Bone marrow (tissue), 2 donors: ENCODE measurements at regions not wholly inside any gene's neighbourhood (a gene's known extent, or its start where the extent isn't known, plus 50 kb on each side); places are given as distances from the start of the nearest gene placed in this dataset.
"Not testable (repeated sequence)": the region's sequence is repeated elsewhere in the genome, so short reads cannot be mapped to it uniquely, and the experiment has no call there.

Experiments used
- DNase-seq, 2 donors: peaks; one replicate each; lab custom pipeline; 2025; lab: John Stamatoyannopoulos, UW

DNA sequence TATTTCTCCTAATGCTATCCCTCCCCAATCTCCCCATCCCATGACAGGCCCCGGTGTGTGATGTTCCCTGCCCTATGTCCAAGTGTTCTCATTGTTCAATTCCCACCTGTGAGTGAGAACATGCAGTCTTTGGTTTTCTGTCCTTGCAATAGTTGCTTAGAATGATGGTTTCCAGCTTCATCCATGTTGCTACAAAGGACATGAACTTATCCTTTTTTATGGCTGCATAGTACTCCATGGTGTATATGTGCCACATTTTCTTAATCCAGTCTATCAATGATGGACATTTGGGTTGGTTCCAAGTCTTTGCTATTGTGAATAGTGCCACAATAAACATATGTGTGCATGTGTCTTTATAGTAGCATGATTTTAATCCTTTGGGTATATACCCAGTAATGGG lies 51.3 kb upstream of the RIOK2 start:
- not testable (repeated sequence) for DNase-seq

DNA sequence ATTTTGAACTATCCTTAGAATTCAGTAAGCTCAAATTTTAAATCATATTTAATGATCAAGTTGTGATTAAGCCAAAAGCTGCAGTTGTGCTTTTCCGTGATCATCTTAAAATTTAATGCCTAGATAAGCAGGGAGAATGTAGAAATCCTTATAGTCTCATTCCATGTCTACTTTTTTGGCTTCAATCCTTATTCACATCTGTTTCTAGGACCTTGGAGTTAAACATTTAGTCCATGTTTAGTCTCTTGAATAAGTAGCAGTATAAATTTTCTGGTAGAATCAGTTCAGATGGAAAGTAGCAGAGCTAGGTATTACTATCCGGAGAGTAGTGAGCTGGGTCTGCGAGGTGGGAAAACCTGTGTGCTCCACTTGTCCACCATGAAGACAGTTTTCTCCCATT lies 59.3 kb upstream of the RIOK2 start:
- no peak for DNase-seq

DNA sequence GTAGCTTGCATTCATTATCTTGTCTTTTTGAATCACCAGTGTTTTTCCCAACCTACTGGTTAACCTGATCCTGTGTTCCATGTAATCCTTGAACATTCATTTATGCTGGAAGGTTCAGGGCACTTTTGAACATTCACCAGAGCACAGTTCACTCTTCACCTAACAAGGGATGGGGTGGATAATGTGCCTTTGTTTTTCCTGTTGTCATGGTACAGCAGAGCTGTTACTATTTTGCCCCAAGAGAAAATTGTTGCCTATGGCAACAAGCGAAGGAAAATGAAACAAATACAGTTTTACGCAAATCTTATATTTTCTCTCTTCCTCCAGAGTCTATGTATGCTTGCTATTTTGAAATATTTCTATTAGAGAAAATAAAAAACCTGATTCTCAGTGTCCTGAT lies 60.3 kb upstream of the RIOK2 start:
- DNase-seq, result no peak

DNA sequence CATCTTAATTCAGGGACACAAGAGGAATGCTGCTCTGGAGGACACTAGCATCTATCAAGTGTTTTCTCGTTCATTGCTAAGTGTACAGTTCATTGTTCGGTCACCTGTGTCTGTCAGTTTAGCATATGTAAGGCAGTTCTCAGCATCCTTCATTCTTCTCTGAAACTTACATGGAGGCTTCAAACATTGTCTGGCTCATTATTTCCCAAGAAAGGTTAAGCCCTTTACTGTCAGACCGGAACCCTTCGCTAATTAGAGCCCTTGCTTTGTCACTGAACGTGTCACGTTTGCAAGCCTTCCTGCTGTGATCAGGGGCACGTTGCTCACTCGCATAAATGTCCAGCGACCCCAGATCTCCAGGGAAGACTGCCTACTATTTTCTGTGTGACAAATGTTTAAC lies 62.3 kb upstream of the RIOK2 start:
- DNase-seq, result no peak

DNA sequence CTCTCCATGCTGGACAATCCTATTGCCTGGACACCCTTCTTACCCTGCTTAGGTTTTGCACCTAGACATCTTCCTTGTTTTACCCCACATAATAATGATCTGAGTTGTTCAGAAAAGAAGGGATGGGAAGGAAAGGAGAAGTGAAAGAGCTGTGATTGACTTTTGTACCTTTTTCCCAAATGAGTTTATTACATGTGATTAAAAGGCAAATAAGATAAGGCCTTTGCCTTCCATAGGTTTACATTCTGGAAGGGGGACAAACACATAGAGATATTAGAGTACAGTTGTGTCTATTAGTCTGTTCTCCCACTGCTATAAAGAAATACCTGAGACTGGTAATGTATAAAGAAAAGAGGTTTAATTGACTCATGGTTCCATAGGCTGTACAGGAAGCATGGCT lies 67.1 kb upstream of the RIOK2 start:
- no peak for DNase-seq

DNA sequence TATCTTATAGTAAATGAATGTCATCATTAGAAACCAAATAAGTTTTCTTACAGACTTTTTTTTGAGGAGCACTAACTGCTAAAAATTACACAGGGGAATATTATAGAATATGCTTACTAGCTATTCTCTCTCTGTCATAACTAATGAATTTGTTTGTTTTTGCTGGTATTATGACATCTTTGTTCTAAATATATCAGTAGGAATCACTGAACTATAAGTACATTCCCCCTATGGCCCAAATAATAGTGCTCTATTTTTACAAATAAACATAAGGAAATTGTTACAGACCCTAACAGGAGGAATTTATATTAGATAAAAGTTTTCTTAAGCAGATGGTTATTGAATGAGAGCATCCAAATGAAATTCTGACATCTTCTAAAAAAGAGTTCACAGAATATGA lies 83.0 kb upstream of the RIOK2 start:
- no peak for DNase-seq

DNA sequence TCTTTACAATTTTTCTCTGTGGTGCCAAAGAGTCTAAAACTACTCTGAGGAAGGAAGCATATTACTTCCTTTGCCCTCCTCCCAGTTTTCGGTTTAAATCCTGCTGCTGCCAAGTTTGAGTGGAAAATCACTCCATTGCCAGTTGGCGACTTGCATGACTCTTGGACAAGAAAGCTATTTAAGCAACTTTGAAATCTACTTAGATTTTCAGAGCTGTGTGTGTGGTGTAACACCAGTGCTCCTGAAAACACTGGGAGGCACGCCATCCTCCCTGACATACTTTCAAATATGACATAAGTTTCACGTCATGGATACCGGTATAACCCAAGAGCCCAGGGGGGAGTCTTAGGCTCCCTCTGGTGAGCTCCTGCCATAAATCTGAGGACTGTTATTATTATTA lies 83.5 kb upstream of the RIOK2 start:
- DNase-seq, result no peak

DNA sequence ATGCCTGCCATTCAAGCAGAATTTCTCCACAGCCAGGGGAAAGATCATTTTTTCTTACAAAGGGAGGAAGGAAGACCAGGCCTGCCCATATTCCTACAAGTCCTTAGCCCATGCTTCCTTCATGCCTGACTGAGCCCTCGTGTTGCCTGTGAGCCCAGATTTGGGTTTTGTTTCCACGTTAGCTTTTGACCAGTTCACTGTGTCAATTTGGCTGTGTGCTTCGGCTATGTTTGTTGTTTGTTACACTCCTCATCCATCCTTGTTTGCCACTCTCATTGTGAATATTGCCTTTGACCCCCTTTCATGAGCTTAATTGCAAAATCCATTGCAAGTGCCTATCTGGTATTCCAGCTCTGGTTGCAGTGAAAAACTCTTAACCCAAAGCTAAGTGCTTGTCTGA lies 84.7 kb upstream of the RIOK2 start:
- DNase-seq, result no peak

DNA sequence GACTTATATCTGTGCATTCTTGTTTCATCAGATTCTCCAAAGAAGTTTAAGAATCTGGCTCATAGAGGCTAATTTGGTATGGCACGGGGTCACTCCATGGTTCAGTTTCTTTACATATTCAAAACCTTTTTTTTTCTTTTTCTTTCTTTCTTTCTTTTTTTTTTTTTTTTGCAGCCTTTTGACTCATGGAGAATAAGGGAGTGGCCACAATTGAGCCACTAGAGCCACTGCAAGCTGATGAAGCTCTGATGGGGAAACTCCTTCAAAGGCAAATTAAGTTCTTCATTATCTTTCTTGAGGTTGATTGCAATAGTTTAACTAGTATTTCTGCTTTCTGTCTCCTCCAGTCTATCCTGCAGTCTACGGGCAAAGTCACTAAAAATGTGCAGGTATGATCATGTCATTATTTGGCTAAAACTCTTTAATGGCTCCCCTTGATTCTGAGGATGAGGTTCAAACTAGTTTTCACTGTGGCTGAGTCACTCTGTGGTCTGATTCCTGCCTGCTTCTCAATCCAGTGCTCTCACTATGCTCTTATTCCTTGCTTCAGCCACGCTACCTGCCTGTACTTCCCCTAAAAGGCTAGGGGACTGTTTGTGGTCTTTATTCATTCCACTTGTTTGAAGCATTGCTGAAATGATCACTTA lies 93.5 kb upstream of the RIOK2 start:
- DNase-seq, result no peak

DNA sequence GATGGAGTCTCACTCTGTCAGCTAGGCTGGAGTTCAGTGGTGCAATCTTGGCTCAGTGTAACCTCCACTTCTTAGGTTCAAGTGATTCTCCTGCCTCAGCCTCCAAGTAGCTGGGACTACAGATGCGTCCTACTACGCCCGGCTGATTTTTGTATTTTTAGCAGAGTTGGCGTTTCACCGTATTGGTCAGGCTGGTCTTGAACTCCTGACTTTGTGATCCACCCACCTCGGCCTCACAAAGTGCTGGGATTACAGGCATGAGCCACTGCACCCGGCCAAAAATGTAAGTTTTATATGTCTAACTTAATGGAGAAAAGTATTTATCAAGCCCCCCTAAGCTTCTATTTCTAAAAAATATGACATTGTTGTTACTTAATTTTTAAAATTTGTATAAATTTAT lies 98.2 kb upstream of the RIOK2 start:
- no peak for DNase-seq

DNA sequence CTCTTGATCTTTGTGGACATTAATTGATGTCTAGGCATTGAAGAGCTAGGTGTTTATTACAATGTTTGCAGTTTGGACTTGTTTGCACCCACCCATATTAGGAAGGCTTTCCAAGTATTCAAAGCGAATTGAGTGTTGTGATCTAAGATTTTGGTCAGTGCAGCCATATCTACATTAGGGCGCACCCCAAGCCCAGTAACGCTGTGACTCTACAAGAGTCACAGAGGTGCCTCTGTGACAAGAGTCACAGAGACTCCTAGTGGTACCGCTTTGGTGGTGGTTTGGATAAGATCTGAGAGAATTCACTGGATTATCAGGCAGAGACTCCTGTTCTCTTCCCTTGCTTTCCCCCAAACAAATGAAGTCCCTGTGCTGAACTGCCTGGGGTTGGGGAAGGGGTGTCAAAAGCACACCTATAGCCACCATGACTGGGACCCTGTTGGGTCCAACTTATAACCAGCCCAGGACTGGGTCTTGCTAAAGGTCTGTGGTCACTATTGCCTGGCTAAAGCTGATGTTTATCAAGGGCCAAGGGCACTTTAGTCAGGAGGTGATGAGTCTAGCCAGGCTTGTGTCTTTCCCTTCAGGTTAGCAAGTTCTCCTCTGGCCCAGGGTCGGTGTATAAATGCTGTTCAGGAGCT lies 114.1 kb upstream of the RIOK2 start:
- no peak for DNase-seq

DNA sequence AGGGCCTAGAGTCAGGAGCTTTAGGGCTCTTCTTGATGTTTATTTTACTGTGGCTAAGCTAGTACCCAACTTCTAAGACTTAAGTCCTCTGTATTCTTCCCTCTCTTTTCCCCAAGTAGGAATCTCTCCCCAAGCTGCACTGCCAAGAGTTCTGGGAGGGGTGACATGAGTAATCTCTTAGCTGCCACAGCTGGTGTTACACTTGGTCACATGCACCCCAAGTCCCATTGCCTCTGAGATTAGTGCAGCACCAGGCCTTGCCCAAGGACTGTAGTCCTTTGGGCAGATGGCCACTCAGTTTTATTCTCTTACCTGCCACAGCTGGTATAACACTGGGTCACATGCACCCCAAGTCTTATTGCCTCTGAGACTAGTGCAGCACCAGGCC lies 114.7 kb upstream of the RIOK2 start:
- no peak for DNase-seq

DNA sequence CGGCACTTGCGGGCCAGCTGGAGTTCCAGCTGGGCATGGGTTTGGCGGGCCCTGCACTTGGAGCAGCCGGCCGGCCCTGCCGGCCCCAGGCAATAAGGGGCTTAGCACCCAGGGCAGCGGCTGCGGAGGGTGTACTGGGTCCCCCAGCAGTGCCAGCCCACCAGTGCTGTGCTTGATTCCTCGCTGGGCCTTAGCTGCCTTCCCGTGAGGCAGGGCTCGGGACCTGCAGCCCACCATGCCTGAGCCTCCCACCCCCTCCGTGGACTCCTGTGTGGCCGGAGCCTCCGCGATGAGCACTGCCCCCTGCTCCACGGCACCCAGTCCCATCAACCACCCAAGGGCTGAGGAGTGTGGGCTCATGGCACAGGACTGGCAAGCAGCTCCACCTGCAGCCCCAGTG lies 118.1 kb upstream of the RIOK2 start:
- DNase-seq, result not testable (repeated sequence)

DNA sequence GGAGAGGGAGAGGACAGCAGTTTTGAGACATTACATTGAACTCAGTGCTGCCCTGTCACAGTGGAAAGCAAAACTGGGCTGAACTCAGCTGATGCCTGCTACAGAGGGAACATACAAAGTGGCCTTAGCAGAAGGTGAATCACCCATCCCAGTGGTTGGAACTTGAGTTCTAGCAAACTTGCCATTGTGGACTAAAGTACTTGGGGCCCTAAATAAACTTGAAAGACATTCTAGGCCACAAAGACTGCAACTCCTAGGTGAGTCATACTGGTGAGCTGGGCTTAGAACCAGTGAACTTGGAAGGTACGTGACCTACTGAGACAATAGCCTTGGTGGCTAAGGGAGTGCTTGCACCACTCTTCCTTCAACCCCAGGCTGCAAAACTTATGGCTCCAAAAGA lies 155.7 kb upstream of the RIOK2 start:
- DNase-seq, result no peak

DNA sequence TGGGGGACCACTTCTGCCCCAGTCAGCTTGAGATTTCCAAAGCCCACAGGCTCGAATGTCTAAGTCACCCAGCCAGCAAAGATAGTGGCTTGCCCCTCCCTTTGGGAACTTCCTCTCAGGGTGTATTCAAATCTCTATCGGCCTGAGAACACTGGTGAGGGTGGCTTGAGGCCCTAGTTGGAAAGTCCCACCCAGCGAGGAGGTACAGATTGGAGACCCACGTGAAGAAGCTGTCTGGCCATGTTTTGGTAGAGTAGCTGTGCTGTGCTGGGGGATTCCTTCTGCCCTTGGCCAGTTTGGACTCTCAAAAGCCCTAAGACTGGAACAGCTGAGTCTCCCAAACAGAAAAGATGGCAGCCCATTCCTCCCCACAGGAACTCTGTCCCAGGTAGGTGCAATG lies 172.7 kb upstream of the RIOK2 start:
- DNase-seq, result no peak

DNA sequence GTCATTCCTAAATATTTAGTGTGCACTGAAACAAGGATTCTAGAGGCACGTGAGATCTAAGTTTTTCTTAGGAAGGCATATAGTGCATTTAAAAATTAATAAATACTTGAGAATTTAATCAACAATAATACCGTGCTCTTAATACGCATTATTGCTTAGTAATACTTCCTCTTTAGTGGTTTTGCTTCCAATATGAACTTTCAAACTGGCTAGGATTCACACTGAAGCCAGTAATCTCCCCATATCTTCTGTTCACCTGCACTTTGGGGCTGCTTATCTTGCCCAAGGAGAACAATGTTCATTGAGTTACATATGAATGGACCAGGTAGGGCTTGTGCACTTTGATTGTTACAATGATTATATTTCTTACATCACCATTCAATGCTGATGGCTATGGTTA lies 180.5 kb upstream of the RIOK2 start:
- no peak for DNase-seq

DNA sequence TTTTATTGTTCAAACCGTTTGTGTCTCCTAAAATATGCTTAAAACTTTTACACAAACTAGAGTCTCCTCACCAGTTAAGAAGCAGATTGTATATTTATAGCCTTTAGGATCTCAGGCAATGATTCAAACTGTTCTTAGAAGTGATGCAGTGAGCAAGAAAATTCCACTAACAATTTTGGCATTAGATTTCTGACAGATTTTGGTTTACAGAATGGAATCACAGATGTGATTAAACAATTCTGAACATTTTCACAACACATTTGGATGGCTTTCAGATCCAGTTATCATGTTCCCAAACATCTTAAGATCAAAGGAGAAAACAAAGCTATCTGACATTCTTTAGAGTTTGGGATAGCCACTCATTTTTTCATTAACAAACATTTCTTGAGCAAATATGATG lies 181.7 kb upstream of the RIOK2 start:
- no peak for DNase-seq

DNA sequence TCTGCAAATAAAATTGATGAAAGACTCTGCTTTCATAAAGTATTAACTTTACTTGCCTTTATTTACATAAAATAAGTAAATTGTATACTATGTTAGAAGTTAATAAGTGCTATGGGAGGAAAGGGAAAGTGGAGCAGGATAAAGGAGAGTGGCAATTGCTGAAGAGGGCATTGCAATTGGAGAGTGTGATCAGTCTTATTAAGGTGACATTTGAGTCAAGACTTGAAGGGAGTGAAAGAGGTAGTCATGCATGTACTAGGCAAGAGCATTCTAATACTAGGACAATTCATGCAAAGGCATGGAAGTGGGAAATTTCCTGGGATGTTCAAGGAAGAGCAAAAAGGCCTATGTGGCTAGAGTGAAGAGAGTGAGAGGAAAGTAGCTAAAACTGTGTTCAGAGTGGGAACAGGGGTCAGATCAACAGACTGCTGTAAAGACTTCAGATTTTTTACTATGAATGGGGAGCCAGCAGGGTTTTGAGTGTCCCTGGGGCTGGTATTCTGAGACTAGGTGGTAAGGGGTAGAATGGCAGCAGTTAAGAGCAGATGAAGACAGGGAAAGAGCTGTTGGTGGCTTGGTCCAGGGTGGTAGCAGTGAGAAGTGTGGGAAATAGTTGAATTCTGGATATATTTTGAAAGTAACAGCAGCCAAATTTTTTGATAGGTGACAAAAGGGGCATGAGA lies 182.3 kb upstream of the RIOK2 start:
- DNase-seq, result no peak

DNA sequence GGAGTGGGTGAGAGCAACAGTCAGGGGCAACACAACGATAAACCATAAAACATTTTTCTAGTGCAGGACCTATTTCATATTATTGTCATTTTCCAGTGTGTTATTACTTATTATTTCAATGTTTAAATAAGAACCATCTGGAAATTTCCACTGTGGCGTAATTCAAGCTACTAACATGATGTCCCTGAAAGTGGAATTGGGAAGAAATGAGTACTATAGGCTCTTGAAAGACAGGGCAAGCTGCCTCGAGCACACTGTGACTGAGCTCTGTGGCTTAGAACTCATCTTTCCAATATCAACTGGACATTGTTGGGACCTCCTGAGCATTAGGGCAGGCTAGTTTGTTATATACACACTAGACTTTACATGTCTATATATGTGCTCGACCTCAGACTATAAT lies 182.9 kb upstream of the RIOK2 start:
- no peak for DNase-seq

DNA sequence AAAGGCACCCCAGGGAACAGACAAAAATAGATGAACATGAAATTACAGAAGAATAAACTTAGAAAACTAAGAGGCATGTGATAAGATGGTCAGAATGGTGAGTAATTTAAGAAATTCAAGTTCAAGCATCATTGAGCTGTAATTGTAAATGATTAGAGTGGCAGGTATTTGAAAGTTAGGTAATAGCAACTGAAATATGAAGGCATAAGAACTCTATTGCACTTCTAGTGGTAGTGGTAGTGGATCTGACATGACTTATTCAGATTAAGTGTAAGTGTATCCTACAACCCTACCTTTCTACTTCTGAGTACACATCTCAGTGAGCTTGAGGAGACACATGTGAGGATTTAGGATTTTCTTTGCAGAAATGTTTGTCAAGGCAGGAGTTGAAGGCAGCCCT lies 192.9 kb upstream of the RIOK2 start:
- DNase-seq, result no peak

DNA sequence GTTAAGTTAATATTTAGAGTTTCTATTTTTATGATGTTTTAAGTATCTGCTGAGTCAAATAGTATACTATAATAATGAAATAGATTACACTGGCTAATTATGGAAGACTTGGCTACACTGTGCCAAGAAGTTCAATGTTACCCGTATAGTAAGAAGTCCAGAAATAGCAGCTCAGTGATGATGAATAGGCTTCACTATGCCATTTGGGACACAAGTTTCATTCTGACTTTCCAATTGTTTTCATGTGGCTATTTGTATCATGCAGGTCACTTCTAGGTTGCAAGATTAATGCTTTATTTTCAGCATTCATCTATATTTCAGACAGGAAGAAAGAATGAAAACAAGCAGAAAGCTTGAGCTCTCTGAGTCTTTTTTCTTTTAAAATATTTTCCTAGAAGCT lies 194.5 kb upstream of the RIOK2 start:
- no peak for DNase-seq

DNA sequence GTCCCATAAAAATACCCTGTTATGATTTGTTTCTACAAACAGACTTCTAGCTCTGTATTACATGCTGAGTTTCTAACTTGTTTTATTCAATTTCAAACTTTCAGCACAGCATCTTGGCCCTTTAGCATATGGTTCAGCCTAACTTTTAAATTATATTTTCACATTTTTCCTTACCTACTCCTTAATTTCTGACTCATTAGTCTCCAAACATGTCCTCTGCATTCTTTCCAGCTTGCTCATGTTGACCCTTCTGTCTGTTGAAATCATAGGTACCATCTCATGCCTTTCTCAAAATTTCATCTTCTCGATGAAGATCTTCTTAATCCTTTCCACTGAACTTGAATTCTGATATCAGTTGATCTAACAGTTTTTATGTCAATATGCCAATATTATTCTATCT lies 200.9 kb upstream of the RIOK2 start:
- DNase-seq, result no peak

DNA sequence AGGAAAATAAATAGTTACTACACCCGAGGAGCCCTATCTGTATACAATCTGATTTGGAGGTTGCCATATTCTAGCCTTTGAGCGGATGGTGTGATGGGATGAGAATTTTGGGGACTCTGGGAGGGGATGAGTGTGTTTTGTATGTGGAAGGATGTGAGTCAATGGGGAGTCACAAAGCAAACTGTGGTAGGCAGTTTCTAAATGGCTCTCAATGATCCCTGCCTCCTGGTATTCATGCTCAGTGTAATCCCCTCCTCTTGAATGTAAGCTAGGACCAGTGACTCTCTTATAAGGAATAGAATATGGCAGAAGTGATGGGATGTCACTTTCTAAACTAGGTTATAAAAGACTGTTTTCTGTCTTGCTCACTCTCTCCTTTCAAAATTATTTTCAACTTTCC lies 205.7 kb upstream of the RIOK2 start:
- DNase-seq, result no peak

DNA sequence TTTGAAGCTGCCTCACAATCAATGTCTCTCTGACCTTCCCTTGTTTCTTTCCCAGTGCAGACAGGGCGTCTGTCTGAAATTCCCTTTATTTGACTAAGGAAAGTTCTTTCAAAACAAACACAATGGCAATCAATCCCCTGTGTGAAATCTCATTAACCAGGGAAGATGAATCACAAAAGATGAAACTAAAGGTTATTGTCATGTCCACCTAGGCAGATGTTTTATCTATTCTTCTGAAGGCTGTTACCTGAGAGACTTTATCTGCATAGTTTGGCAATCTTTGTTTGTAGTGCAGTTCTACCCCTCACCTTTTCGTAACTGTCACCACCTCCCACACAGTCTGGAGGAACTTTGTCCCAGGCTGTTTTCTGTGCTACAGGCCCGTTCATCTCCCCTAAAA lies 217.5 kb upstream of the RIOK2 start:
- DNase-seq, result no peak
